K562 (cell line): ENCODE measurements at regions not wholly inside any gene's neighbourhood (a gene's known extent, or its start where the extent isn't known, plus 50 kb on each side); places are given as distances from the start of the nearest gene placed in this dataset.

ENCODE experiments used
- ATAC-seq: fragments of 200-7000 bp; cut with Tn5 transposase; 3 replicates; pipeline ENCODE4 v1.9.1; 2020; ENCODE audit warnings: moderate library complexity
- BruUV-seq: library from RNA; stranded (reverse); fragments of 400-500 nt; replicated peaks from 2 replicates; lab custom pipeline; 2021; lab: Mats Ljungman, UMichigan
- CTCF ChIA-PET: fragments of 300-600 bp; formaldehyde crosslinking; extraction: SDS; loops from one replicate; lab custom pipeline; 2021; ENCODE audit warnings: low intra/inter-chr PET ratio; lab: Yijun Ruan, JAX
- POLR2A ChIA-PET: fragments of 300-600, 350-650 bp; sonication (Branson Sonifier 250); formaldehyde crosslinking; extraction: SDS; loops from one replicate; lab custom pipeline; 2021; ENCODE audit warnings: antibody characterized with exemption, inconsistent platforms; lab: Yijun Ruan, JAX
- DNase-seq, 4 experiments: peaks; one replicate each; pipeline versions ENCODE4 v3.0.0 to v3.0.0-alpha.2; 2011 to 2018; ENCODE audit warnings: low spot score in 3 of 4, mixed read lengths in 3 of 4; ENCODE audit errors: extremely low read depth in 1 of 4
- FAIRE-seq: peaks from 2 replicates; lab custom pipeline; 2011; peaks lifted over from hg19 to GRCh38; lab: Jason Lieb, UNC
- H2AFZ ChIP-seq: 2 replicates; pipeline ENCODE4 v1.6.0; 2011; ENCODE audit warnings: low read depth, low read length, control low read depth, inconsistent platforms
- H3K27ac ChIP-seq: fragments of 200-600 bp; 3 replicates; pipeline ENCODE4 v1.8.0; 2011; ENCODE audit warnings: low read depth, mild to moderate bottlenecking, control low read depth, inconsistent platforms, low read length, moderate library complexity, mixed read lengths; ENCODE audit errors: extremely low read depth
- H3K27me3 ChIP-seq, 2 experiments: fragments of 300-600 bp in 1 of 2; 2 replicates in 1 of 2; 3 replicates in 1 of 2; pipeline versions ENCODE4 v1.6.0 to v1.8.0; 2011; ENCODE audit warnings: inconsistent platforms in 2 of 2, low read length in 2 of 2, mild to moderate bottlenecking in 1 of 2, mixed read lengths in 1 of 2, moderate library complexity in 1 of 2; ENCODE audit not compliant: control insufficient read depth in 2 of 2, insufficient read depth in 2 of 2
- H3K36me3 ChIP-seq: fragments of 300-600 bp; 3 replicates; pipeline ENCODE4 v1.8.0; 2011; ENCODE audit warnings: mild to moderate bottlenecking, low read length, inconsistent platforms; ENCODE audit not compliant: control insufficient read depth, insufficient read depth
- H3K4me1 ChIP-seq, 2 experiments: fragments of 200-600 bp in 1 of 2; replicated peaks in 1 of 2; 2 replicates in 1 of 2; 3 replicates in 1 of 2; pipeline versions ENCODE4 v1.5.1 to v1.8.0; 2011; ENCODE audit warnings: inconsistent platforms in 2 of 2, low read length in 2 of 2, mild to moderate bottlenecking in 1 of 2, mixed read lengths in 1 of 2, moderate library complexity in 1 of 2; ENCODE audit not compliant: control insufficient read depth in 2 of 2, insufficient read depth in 2 of 2
- H3K4me2 ChIP-seq: 2 replicates; pipeline ENCODE4 v1.6.1; 2011; ENCODE audit warnings: low read length, control low read depth, inconsistent platforms, mixed read lengths; ENCODE audit not compliant: insufficient read depth
- H3K4me3 ChIP-seq: fragments of 200-600 bp; sonication (generic), shearing (Covaris generic); 2 replicates; pipeline ENCODE4 v1.5.1; 2016; ENCODE audit warnings: control low read depth, inconsistent platforms
- H3K79me2 ChIP-seq: fragments of 200-600 bp; 3 replicates; pipeline ENCODE4 v1.8.0; 2011; ENCODE audit warnings: low read length, inconsistent platforms; ENCODE audit not compliant: control insufficient read depth, insufficient read depth
- H3K9ac ChIP-seq, 2 experiments: 2 replicates each; pipeline versions ENCODE4 v1.6.0 to v1.6.1; 2011; ENCODE audit warnings: low read depth in 2 of 2, low read length in 2 of 2, control low read depth in 1 of 2, inconsistent platforms in 1 of 2, mild to moderate bottlenecking in 1 of 2, mixed read lengths in 1 of 2; ENCODE audit not compliant: insufficient read depth in 1 of 2
- H3K9me1 ChIP-seq: one replicate; pipeline ENCODE4 v1.6.0; 2011; ENCODE audit warnings: inconsistent platforms, mild to moderate bottlenecking, low read length, moderate library complexity; ENCODE audit not compliant: control insufficient read depth, insufficient read depth
- H3K9me3 ChIP-seq: replicated peaks from 2 replicates; pipeline ENCODE4 v1.5.1; 2011; ENCODE audit warnings: low read depth, low read length, inconsistent platforms; ENCODE audit not compliant: control insufficient read depth, insufficient read depth
- H4K20me1 ChIP-seq: replicated peaks from 2 replicates; pipeline ENCODE4 v1.6.1; 2011; ENCODE audit warnings: low read length, inconsistent platforms, mixed read lengths; ENCODE audit not compliant: control insufficient read depth, insufficient read depth
- CBX2 ChIP-seq: fragments of 200-600 bp; sonication (generic); IDR thresholded peaks from one replicate; pipeline ENCODE4 v1.6.1; 2012; ENCODE audit warnings: mild to moderate bottlenecking, low read length, inconsistent platforms; ENCODE audit not compliant: insufficient read depth, poor library complexity, severe bottlenecking
- RREB1 ChIP-seq: fragments of 250-450 bp; sonication (Bioruptor Pico); IDR thresholded peaks from 2 replicates; pipeline ENCODE4 v1.4.0; 2020
- SRSF3 ChIP-seq: fragments of 200-400 bp; formaldehyde crosslinking; IDR thresholded peaks from 2 replicates; pipeline ENCODE4 v1.6.1; 2016; ENCODE audit warnings: mild to moderate bottlenecking, low read length, moderate library complexity; ENCODE audit not compliant: insufficient read depth
- TRIM25 ChIP-seq: fragments of 450-650 bp; IDR thresholded peaks from 2 replicates; pipeline ENCODE4 v1.7.0; 2016; ENCODE audit warnings: borderline replicate concordance
- ZFPM2 ChIP-seq: fragments of 250-450 bp; sonication (Bioruptor Pico); IDR thresholded peaks from 2 replicates; pipeline ENCODE4 v1.5.1; 2022; ENCODE audit warnings: mild to moderate bottlenecking
- ZNF184 ChIP-seq: sonication (generic); formaldehyde crosslinking; IDR thresholded peaks from 2 replicates; pipeline ENCODE4 v1.5.0; 2020; ENCODE audit warnings: missing genetic modification reagents
- WGBS: fragments of 100-300 bp; shearing (Covaris generic); methylation state at CpG from one replicate; pipeline ENCODE4 v1.1.6; 2016; ENCODE audit warnings: low coverage, mixed read lengths; ENCODE audit not compliant: insufficient coverage; ENCODE audit errors: missing lambda C conversion rate; 5-methylcytosine and 5-hydroxymethylcytosine counted together
- in situ Hi-C: fragments of 300-500 bp; cut with MboI; formaldehyde crosslinking; loops from 4 replicates; pipeline ENCODE4 v1.15.0; 2018; ENCODE audit warnings: inconsistent platforms, mixed read lengths
- intact Hi-C: fragments of 100-400 bp; cut with micrococcal nuclease; formaldehyde crosslinking; loops from 2 replicates; pipeline ENCODE4 v1.14.2; 2022
- TF ChIP-seq, protein P1 (sequence below): sonication (generic); formaldehyde crosslinking; IDR thresholded peaks from 2 replicates; pipeline ENCODE4 v1.8.0; 2023; ENCODE audit warnings: mild to moderate bottlenecking, missing genetic modification reagents
- TF ChIP-seq, protein P2 (sequence below), 2 experiments: IDR thresholded peaks; 2 replicates each; pipeline ENCODE4 v1.6.1; 2012; ENCODE audit warnings: improper control_type of control experiment in 2 of 2, low read depth in 2 of 2, low read length in 2 of 2, borderline replicate concordance in 1 of 2

GRCh38 chr14:101232340-101233020 lies 328.8 kb upstream of the DIO3 start:
- peaks cover 0 to 14% of the 10 kb centered on the region in 2 experiments; a peak in 2 of 5 replicates for H3K4me1 ChIP-seq
- no peak overlapping the region for H3K9ac ChIP-seq
- no peaks in the 10 kb centered on the region for H4K20me1 ChIP-seq
- POLR2A ChIA-PET, result no interaction called here
- no peak for DNase-seq
- intact Hi-C loops (loop anchor here (10.0 kb wide), 1 partner anchor 148 kb away; no protein-coding TSS in a partner anchor), in situ Hi-C loops (no loop called here)
- no peaks in the 10 kb centered on the region for H3K9me3 ChIP-seq
- H3K27ac ChIP-seq, result no peak overlapping the region
- WGBS, result 50% methylated on average over 10 of the region's 21 CpGs
- no peak overlapping the region for H3K4me2 ChIP-seq
- no peak for ATAC-seq
- H3K4me3 ChIP-seq, result no peak overlapping the region
- FAIRE-seq, result no peak
- peaks cover 0 to 13% of the 10 kb centered on the region in 2 experiments; a peak in 1 of 5 replicates for H3K27me3 ChIP-seq
- H3K36me3 ChIP-seq, result no peaks in the 10 kb centered on the region
- no peak overlapping the region for H2AFZ ChIP-seq
- H3K9me1 ChIP-seq, result no peaks in the 10 kb centered on the region
- H3K79me2 ChIP-seq, result no peaks in the 10 kb centered on the region
- CTCF ChIA-PET, result no interaction called here
- no TSS peak for BruUV-seq
- no peak for TF ChIP-seq TRIM25
- TF ChIP-seq RREB1 (CRISPR knock-in tag), result no peak
- TF ChIP-seq ZFPM2 (CRISPR knock-in tag), result no peak
- no peak for TF ChIP-seq ZNF184 (CRISPR knock-in tag)
- TF ChIP-seq, protein P1, sequence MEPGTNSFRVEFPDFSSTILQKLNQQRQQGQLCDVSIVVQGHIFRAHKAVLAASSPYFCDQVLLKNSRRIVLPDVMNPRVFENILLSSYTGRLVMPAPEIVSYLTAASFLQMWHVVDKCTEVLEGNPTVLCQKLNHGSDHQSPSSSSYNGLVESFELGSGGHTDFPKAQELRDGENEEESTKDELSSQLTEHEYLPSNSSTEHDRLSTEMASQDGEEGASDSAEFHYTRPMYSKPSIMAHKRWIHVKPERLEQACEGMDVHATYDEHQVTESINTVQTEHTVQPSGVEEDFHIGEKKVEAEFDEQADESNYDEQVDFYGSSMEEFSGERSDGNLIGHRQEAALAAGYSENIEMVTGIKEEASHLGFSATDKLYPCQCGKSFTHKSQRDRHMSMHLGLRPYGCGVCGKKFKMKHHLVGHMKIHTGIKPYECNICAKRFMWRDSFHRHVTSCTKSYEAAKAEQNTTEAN (CRISPR knock-in tag), result no peak
- TF ChIP-seq, protein P2, sequence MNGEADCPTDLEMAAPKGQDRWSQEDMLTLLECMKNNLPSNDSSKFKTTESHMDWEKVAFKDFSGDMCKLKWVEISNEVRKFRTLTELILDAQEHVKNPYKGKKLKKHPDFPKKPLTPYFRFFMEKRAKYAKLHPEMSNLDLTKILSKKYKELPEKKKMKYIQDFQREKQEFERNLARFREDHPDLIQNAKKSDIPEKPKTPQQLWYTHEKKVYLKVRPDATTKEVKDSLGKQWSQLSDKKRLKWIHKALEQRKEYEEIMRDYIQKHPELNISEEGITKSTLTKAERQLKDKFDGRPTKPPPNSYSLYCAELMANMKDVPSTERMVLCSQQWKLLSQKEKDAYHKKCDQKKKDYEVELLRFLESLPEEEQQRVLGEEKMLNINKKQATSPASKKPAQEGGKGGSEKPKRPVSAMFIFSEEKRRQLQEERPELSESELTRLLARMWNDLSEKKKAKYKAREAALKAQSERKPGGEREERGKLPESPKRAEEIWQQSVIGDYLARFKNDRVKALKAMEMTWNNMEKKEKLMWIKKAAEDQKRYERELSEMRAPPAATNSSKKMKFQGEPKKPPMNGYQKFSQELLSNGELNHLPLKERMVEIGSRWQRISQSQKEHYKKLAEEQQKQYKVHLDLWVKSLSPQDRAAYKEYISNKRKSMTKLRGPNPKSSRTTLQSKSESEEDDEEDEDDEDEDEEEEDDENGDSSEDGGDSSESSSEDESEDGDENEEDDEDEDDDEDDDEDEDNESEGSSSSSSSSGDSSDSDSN (IDR thresholded peaks at IDR 0.05; ENCODE audit: borderline replicate concordance in 1 of 2, low read depth in 2 of 2, low read length in 2 of 2), result no peak
- no peak for TF ChIP-seq CBX2
- TF ChIP-seq SRSF3, result no peak
